KG1 (cell line): ENCODE measurements at regions not wholly inside any gene's neighbourhood (a gene's known extent, or its start where the extent isn't known, plus 50 kb on each side); places are given as distances from the start of the nearest gene placed in this dataset.

ENCODE experiments used
- DNase-seq: peaks from one replicate; lab custom pipeline; 2025; lab: John Stamatoyannopoulos, UW

DNA sequence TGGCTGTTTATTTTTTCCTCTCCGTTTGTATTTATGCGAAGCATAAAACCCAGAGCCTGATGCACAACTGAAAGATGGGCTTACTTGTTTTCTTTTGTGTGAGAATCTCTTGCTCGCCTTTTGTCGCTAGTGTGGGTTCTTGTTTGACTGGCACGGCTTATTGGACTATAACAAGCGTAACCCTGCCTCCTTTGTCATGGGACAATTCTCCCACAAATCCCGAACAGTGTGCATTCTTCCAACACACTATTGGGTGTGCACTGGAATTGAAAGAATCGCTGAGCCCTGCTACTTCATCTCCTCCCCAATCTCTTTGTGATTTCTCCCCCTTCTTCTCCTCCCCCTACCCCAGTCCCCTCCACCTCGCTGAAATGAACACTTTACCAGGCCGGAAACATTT lies 110.8 kb downstream of the ZIC5 start:
- DNase-seq, result no peak

DNA sequence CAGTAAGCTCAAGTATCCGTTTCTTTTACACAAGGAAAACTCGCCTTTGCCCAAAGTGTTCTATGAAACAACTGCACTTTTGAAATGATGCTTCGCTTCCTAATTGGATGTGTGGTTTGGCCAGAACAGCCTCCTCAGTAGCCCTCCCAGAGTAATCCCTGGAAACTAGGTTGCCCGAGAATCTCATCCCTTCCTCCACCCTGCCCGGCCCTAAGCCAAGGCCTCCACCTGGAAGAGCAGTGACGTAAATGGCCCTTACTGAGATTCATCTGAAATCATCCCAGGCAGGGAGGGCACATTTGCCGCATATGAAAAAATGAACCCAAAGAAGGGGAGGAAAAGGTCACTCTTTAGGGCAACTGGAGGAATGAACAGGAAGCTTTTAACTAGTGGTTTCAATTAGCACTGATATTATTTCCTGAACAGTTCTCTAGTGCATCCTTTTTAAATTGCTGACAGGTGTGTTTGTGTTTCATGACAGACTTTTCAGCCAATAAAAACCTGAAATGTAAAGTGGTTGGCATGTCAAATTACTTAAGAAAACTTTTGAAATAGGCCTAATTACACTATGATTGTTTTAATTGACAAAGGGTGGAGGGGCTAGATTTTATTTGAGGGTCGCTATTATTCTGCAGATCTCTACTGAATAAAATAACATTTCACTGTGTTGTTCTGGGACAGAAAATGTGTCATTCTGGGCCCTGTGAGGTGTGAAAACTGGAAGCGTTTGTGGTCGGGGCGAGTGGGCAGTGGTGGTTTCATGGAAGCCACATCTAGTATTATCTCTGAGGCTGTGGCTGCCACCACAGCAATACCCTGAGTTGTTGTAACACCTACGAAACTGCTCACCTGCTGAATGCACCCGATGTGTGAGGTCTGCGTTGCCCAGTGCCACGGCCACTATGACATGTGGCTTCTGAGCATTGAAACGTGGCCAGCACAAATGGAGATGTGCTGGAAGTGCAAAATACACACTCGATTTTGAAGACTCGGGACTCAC lies 112.1 kb downstream of the ZIC5 start:
- DNase-seq, result no peak

DNA sequence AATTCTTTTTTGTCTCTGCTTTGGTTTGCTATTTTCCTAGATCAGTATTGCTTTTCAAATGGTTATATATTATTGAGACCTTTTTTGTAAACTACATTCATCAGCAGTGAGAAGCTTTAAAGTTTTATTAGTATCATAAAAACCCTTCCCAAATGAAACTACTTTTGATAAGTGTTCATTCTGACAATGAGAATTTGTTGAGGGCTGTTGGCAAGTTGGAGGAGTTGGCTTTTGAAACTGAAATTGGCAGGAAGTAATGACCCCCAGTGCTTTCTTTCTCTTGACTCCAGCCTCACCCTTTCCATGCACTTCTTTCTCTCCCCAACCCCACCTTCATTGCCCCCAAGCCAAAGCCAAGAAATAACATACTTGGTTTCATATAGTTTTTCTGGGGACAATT lies 113.8 kb downstream of the ZIC5 start:
- no peak for DNase-seq

DNA sequence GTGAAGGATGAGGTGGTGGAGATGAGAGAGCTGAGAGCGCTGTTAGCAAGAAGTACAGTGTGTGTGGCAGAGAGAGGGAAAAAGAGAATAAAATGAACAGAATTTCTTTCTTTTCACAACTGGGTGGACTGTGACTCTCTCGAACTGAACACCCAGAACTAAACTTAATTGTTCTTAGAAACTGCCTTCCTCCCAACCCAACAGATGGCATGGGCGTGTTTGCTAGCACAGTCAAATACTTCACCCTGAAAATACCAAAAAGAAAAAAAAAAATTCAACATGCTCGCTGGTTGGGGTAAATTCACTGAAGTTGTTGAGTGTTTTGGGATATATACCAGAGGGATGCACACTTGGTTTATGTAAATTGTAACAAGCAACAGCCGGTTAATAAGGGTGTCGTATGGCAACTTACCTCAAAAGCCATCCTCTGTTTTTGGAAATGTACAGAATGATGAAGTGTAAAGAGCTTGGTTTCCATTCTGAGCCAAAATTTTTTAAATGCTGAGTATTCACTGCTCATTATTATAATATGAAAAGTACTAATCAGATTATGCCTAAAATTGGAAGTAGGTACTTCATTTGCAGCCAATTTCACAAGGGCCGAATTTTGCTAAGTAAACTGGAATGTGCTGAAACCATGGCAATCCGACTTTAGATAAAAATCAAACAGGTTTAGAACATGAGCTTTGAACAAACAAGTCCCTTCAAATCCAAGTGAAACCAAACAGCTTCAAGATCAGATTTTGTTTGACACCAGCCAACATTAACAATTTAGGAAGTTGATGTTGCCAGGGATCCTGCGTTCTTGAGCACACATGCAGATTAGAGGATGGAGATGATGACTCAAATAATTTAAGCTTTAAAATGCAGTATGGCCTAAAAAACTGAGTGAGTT lies 115.8 kb downstream of the ZIC5 start:
- no peak for DNase-seq

DNA sequence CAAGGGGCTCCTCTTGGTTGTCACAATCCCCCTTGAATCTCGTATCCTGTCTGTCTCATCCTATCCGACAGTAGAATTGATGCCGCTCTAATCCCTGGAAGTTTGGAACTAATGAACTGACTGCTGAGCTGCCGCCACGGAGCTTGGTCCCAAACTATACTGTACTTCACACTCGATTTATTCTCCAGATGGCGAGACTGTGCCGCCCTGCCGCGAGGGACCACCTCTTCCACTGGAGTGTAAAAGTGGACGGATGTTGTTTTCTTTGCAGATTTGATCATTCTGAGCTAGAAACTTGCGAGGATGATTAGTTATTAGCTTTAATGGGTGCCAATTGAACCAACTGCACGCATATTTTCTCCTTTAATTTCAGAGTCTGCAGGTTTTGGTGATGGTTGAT lies 117.2 kb downstream of the ZIC5 start:
- no peak for DNase-seq

DNA sequence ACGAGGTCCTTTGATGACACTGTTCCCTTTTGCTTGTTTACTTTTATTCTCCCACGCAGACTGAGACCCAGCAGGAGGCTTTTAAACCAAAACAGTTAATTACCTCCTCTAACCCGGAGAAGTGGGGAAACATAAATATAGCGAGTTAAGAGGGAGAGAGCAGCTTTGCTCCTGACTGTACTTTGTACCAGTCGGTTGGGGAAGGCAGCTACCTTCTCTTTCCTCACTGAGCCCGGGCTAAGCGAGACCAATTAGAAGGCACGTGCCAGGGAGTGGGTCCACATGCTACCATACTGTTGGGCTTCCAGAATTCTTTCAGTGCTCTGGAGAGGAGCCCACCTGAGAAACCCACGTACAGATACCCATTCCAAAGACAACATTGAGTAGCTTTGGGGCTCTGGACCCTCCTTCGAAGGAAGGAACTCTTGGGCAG lies 124.2 kb downstream of the ZIC5 start:
- DNase-seq, result no peak

DNA sequence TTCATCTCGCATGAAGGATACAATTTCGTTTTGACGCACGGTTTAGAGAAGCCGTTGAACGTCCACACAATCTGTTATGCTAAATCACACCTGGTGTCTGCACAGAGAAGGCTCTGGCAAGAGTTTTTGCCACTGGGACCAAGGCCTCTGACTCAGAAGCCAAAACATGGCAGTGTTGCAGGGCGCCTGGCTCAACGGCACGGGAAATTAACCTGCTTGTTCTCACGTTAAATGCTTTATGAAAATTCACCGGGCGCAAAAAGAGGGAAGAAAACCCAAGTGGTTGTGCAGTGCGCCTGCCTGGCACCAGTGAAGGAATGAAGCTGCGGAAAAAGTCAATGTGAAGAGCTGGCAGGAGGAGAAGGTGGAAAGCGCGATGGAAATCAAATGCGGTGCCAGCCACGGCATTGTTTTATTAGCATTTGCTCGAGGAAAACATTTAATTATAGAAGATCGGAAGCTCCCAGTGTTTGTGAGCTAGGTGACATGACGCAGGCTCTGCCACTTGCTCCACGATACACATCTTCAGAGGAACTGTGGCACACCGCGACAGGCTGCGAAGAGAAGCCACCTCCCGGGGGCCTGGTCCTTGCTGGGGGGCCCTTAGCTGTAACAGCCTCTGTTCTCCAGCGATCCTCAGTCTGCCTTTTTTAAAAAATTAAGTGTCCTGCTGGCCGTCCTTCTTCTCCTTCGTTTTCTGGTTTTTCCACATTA lies 126.2 kb downstream of the ZIC5 start:
- DNase-seq, result no peak

DNA sequence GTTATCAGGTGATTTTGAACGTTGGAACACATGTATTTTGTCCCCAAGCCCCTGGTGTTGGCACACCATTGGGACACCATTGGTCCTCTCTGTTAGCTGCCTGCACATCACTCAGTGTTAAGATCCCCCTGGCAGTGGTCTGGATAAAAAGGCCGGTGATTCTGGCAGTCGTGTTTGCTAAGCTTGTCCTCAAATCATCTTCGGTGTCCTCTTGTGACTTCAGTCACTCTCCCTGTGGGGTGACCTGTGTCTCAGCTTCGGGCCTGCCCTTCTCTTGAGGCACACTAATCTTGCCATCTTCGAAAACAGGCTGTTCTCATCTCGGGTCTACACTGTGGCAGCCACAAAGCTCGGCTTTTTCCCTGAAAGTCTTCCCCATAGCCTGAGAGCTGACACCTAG lies 127.1 kb downstream of the ZIC5 start:
- no peak for DNase-seq

DNA sequence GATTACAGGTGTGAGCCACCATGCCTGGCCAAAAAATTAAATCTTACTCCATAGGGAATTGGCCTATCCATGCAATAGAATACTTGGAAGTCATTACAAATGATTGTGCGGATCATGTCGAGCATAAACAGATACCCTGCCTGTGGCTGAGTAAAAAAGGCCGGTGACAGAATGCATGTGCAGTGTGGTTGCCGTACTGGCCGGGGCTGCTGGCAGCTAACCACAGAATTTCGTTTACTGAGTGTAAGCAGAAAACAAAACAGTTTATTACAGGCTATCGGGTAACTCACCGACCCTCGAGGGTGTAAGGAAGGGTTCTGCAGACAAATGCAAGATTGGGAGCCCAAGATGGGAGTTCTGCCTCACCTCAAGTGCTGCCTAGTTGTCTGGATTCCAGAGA lies 127.7 kb downstream of the ZIC5 start:
- DNase-seq, result no peak

DNA sequence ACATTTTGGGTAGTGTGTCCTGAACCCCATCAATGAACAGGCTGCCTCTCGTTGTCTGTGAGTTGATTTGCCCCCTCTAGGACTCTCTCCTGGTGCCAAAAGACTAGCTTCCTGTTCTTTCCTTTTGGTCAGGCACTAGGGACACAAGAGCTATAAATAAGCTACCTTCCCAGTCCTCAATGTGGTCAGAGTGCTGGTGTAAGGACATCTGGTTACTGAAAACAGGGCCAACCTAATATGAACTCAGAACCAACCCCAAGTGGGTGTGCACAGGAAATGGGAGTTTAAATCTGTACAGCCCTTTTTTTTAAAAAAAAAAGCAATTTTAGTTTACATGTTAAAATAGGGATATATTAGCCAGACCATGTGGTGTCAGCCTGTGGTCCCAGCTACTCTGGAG lies 129.2 kb downstream of the ZIC5 start:
- no peak for DNase-seq

DNA sequence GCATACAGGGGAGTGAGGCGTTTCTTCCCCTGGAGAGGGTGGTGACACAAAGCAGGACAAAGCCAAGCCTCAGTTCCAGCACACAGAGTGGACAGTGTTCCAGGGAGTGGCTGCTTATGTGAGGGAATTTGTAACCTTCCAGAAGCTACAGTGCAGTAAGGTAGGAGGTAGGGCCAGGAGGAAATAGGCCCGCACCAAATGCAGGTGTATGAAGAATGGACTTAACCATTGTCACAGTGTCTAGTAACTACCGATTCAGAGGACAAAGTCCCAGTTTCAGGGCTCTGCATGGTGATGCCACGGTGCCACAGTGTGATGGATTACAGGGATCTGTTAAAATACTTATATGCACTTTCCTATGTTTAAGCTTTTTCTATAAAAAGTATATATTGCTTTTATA lies 135.3 kb downstream of the ZIC5 start:
- no peak for DNase-seq

DNA sequence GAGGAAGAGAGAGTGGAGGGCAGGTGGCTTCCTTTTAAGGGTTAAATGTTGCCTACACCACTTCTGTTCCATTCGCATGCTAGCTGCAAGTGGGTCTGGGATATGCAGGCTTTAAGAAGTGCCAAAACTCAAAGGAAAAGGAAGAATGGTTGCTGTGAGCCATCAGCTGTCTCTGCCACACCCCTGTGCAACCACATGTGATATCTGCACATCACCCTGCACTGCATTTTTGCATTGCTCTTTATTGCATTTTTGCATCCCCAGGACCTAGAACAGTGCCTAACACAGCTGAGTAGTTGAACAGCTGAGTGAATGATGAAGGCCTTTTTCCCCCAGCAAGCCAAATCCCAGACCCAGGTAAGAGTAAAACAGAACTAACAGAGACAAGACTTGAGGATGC lies 136.1 kb downstream of the ZIC5 start:
- DNase-seq, result no peak

DNA sequence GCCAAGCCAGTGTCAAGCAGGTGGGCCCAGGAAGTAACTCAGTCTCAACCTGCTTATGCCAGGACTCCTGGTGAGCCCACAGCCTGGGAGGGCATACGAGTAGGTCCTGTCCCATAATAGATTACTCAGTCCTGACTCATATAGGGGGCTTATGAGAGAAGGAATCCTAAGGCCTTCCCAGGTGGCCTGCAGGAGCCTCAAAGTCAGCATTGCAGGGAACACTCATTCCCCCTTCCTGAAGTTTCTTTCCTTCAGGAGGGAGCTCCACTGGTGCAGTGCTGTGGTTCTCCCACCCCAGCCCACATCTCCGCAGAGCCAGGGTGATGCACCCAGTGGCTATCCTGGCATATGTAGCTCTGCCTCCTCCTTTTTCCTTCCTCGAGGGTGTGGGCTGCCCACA lies 137.3 kb downstream of the ZIC5 start:
- no peak for DNase-seq

DNA sequence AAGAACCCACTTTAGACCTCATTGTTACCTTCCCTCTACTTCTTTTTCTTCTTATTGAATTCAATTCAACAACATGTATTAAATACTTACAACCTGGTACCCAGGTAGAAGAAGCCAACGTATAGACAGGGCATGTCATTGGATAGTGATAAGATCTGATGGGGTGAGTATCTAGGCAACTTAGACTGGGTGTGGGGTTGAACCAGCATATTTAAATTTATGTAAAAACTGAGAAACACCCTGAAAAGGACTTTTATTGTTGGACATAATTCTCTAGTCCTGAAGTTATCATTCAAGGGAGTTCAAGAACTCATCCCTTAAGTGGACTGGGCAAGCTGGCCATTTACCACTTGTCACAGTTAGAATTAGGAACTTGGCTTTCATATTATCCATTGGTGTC lies 139.2 kb downstream of the ZIC5 start:
- no peak for DNase-seq

DNA sequence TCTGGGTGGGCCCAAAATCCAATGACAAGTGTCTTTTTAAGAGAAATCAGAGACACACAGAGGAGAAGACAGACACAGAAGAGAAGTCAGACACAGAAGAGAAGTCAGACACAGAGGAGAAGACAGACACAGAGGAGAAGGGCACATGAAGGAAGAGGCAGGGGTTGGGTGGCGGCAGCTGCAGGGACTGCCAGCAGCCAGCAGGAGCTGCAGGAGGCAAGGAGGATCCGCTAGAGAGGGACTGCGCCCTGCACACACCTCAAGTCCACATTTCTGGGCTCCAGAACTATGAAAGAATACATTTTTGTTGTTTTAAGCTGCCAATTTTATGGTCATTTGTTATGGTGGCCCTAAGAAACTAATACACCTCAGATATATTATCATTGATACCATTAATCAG lies 140.6 kb downstream of the ZIC5 start:
- DNase-seq, result no peak

DNA sequence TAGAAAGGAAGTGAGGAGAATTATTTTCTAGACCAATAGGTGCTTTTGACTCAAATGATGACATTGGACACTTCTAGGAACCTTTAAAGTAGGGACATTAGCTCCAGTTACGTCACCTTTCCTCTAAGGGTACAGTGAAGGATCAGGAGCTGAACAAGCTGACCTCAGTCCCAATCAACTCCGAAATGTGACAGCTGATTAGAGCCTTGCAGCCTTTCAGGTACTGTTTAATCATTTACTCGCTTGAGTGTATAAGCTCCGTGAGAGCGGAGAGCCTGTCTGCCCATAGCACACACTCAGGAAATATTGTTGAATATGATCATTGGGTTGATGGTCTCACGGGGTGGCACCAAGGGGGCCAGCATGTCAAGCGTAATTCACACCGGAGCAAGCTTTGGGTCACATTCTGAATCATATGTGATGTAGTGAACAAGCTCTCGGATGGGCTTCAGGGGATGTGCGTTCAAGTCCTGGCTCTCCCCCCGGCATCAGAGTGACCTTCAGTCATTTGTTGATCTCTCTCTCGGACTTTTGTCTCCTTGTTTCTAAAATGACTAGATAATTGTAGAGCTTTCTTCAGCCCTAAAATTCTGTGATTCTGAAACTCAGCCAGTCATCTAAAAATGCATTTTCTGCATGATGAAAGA lies 141.9 kb downstream of the ZIC5 start:
- no peak for DNase-seq

DNA sequence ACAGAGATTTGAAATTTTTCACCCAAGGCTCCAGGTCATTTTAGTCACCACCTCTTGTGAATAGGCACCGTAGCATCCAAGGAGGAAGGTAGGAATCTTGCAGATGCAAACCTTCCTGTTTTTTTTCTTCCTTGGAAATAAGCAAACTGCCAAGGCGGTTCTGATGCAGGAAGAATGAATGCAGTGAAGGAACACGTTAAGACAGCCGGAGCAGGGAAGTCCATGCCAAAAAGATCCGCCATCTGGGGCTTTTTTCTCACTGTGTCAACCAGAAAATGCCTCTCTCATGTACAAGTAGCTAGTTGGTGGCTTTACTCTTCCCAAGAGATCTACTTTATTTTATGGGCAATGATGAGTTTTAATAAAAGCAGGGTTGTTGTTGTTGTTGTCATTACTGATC lies 142.4 kb downstream of the ZIC5 start:
- DNase-seq, result no peak

DNA sequence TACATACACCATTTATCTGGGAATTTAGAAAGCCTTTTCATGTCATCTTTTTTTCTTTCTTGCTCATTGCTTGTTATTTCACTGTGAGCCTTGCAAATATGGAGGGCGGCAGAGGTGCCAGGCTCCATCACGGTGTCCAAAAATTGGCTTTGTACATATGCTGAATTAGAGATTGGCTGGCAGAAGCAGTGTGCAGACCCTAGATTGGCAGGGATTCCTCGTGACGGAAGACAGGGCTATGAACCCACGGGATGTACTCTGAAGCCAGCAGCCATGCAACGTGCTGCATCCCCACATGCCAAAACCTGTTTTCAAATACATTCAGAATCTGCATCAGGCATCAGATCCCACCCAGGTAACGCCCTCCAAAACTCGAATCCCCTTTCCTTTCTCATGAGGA lies 142.8 kb downstream of the ZIC5 start:
- no peak for DNase-seq

DNA sequence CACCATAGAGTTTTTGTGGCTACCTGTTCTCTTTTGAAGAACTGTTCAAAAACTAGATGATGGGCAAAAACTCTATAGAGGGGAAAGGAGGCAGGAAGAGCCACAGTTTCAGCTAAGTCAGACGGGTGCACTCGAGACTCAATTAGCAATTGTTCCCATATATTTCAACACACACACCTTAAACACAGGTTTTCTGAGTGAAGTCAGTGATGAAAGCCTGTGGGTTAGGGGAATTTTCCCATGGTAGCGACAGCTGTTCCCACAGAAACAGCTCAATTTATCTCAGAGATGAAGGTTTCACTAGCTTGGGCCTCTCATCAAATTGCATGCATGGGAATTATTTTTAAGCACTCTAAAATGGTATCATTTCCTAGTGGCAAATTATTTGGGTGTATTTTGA lies 143.4 kb downstream of the ZIC5 start:
- no peak for DNase-seq

DNA sequence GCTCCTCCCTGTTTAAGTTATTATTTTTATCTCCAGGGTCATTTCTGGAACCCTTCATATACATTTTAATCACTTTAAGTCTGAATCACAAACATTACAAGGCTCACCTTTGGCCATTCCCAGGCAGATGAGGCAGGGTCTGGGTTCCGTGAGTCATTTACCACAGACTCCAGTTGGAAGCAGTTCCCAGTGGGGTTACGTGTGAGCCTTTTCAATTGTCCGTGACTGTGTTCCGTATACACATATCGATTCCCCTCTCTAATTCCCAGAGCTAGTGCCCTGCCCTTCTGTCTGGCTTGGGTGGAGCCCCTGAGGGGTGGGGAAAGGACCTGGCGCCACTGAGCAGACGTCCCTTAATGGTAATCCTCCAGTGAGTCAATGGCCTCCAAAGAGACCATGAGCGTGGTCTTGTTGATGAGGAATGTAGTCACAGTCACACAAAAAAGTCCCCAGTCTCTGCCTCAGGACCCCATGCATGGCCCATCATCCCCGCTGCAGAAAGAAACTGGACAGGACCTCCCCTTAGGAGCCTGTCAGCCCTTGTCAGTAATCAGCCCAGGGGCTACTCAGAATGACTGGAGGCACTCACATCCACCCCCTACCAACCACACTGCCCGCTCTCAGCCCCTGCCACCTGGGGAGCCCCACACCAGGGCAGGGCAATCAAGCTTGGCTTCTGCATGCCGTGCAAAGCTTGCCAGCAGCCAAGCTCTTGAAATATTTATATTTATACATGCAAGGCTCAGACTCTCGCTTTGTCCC lies 144.4 kb downstream of the ZIC5 start:
- DNase-seq, result no peak

DNA sequence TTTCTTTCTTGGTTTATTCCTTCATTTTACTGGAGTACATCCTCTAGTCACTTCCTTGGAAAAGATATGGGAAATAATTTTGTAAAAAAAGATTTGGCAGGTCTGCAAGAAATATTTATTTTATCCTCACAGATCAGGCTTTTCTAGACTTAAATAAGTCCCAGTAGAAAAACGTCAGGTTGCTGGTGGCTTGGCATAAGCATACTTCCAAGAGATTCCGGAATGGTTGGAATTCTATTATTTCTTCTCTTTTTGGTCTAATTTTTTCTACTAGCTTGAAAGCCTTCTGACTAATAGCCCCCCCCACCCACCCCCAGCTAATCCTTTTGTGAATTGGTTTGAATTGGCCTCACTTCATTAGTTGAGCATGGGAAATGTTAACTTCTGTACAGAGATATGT lies 147.6 kb downstream of the ZIC5 start:
- no peak for DNase-seq
